ENCODE measurements at regions not wholly inside any gene's neighbourhood (a gene's known extent, or its start where the extent isn't known, plus 50 kb on each side); places are given as distances from the start of the nearest gene placed in this dataset.

DNA sequence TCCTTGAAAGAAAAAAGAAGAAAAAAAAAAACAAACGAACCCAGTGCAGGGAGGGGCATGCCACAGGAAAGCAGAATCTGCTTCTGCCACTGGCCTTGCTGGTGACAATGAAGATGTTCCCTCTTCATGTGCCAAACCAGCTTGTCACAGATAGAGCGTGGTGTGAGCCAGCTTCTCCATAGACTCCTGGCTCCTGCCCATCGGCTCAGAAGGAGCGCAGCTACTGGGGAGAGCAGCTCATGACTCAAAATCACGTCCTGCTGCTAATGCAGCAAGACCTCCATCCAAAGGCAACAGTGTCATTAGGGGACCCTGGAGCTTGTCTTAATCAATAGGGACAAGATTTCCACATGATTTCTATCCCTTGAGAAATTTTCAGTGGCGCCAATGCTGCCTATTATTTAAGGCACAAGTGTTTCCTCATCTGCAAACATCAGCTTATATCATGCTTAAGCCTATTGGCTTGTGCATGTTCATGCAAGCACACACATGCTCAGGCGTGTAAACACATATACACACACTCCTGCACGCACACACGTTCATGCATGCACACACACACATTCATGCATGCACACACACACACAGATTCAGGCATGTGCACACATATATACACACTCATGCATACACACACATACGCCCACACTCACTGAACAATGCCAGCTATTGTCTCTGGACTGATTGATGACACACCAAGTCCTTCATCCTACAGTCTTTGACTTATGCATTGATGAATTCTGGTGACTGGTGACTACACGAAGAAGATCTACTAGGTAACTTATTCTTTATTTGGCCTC is 682.0 kb upstream of the ID2 start:
- no peak for TF ChIP-seq POLR2A (IDR thresholded peaks at IDR 0.05)
- TF ChIP-seq, protein P1, sequence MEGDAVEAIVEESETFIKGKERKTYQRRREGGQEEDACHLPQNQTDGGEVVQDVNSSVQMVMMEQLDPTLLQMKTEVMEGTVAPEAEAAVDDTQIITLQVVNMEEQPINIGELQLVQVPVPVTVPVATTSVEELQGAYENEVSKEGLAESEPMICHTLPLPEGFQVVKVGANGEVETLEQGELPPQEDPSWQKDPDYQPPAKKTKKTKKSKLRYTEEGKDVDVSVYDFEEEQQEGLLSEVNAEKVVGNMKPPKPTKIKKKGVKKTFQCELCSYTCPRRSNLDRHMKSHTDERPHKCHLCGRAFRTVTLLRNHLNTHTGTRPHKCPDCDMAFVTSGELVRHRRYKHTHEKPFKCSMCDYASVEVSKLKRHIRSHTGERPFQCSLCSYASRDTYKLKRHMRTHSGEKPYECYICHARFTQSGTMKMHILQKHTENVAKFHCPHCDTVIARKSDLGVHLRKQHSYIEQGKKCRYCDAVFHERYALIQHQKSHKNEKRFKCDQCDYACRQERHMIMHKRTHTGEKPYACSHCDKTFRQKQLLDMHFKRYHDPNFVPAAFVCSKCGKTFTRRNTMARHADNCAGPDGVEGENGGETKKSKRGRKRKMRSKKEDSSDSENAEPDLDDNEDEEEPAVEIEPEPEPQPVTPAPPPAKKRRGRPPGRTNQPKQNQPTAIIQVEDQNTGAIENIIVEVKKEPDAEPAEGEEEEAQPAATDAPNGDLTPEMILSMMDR (IDR thresholded peaks at IDR 0.05): no peak
